Thyroid gland (tissue), 4 donors: ENCODE measurements at regions not wholly inside any gene's neighbourhood (a gene's known extent, or its start where the extent isn't known, plus 50 kb on each side); places are given as distances from the start of the nearest gene placed in this dataset.

ENCODE experiments used
- POLR2A ChIP-seq, 2 donors: fragments of 450-650 bp; IDR thresholded peaks; one replicate each; pipeline ENCODE4 v1.6.1; 2017; ENCODE audit warnings: antibody characterized with exemption in 2 of 2, mild to moderate bottlenecking in 2 of 2, moderate library complexity in 1 of 2
- TF ChIP-seq, protein P1 (sequence below), 6 experiments: fragments of 200-600 bp in 3 of 6; fragments of 450-650 bp in 3 of 6; sonication (generic) in 3 of 6; IDR thresholded peaks; one replicate each; pipeline ENCODE4 v1.5.1; 2016 to 2019; ENCODE audit warnings: antibody characterized with exemption in 6 of 6, mild to moderate bottlenecking in 2 of 6, inconsistent platforms in 1 of 6, moderate library complexity in 1 of 6

- TF ChIP-seq, protein P1, sequence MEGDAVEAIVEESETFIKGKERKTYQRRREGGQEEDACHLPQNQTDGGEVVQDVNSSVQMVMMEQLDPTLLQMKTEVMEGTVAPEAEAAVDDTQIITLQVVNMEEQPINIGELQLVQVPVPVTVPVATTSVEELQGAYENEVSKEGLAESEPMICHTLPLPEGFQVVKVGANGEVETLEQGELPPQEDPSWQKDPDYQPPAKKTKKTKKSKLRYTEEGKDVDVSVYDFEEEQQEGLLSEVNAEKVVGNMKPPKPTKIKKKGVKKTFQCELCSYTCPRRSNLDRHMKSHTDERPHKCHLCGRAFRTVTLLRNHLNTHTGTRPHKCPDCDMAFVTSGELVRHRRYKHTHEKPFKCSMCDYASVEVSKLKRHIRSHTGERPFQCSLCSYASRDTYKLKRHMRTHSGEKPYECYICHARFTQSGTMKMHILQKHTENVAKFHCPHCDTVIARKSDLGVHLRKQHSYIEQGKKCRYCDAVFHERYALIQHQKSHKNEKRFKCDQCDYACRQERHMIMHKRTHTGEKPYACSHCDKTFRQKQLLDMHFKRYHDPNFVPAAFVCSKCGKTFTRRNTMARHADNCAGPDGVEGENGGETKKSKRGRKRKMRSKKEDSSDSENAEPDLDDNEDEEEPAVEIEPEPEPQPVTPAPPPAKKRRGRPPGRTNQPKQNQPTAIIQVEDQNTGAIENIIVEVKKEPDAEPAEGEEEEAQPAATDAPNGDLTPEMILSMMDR (IDR thresholded peaks at IDR 0.05) = no peak
- no peak for TF ChIP-seq POLR2A (IDR thresholded peaks at IDR 0.05)
Measured at GRCh38 chr5:148880696-148881095, 54.3 kb downstream of the ADRB2 start.
